ENCODE measurements at regions not wholly inside any gene's neighbourhood (a gene's known extent, or its start where the extent isn't known, plus 50 kb on each side); places are given as distances from the start of the nearest gene placed in this dataset.

GRCh38 chr4:125200556-125200955, 114.2 kb upstream of the FAT4 start:
- H3K23me2 ChIP-seq (ENCODE audit: low read depth, low read length), result no peaks in the 10 kb centered on the region; the same call in 1 of the 2 replicates
- H3K79me1 ChIP-seq (ENCODE audit: low read depth, low read length), result no peaks in the 10 kb centered on the region
- no peak overlapping the region for H2AK5ac ChIP-seq (ENCODE audit: low read depth, low read length)
- H3K79me2 ChIP-seq (ENCODE audit: control insufficient read depth in 1 of 2, insufficient read depth in 2 of 2, low read length in 2 of 2), result no peaks in the 10 kb centered on the region
- H3K4me2 ChIP-seq (ENCODE audit: insufficient read depth in 1 of 2, low read depth in 2 of 2, low read length in 2 of 2), result no peak overlapping the region
- no peak overlapping the region for H3K23ac ChIP-seq (ENCODE audit: insufficient read length)
- 82% methylated on average over 1 of the region's 1 CpG; no CpG with 5 or more reads in 1 of the 2 experiments for WGBS, 2 experiments (ENCODE audit: extremely low coverage in 1 of 2, insufficient coverage in 1 of 2, insufficient read length in 1 of 2, insufficient replicate concordance in 2 of 2, low coverage in 1 of 2, low lambda C conversion rate in 2 of 2, missing lambda C conversion rate in 1 of 2)
- no peak overlapping the region for H2AFZ ChIP-seq (ENCODE audit: low read length)
- H3K4me1 ChIP-seq (replicated peaks in 1 of 4; ENCODE audit: control insufficient read depth in 3 of 4, insufficient read depth in 4 of 4, low read length in 3 of 4), result no peaks in the 10 kb centered on the region
- H3K4ac ChIP-seq (replicated peaks; ENCODE audit: insufficient read length, low read depth, low read length), result no peak overlapping the region
- POLR2A ChIA-PET (ENCODE audit: partially characterized antibody), result no interaction called here
- no peaks in the 10 kb centered on the region for H3K9me3 ChIP-seq (ENCODE audit: insufficient read depth in 2 of 2, low read depth in 1 of 2, low read length in 1 of 2)
- DNase-seq (ENCODE audit: low read depth in 1 of 2, low spot score in 2 of 2) (no peak), FAIRE-seq (no peak)
- H2BK5ac ChIP-seq (ENCODE audit: low read depth, low read length), result no peak overlapping the region
- no peaks in the 10 kb centered on the region for H3K36me3 ChIP-seq (ENCODE audit: control insufficient read depth in 2 of 4, insufficient read depth in 4 of 4, low read length in 3 of 4)
- no peak overlapping the region for H3K18ac ChIP-seq (ENCODE audit: extremely low read depth, low read length)
- H4K8ac ChIP-seq (ENCODE audit: extremely low read depth, insufficient read depth, low read length), result no peak overlapping the region
- no peak overlapping the region for H4K91ac ChIP-seq (replicated peaks; ENCODE audit: insufficient read length, low read length)
- no peak overlapping the region for H3K56ac ChIP-seq (replicated peaks; ENCODE audit: insufficient read length, low read depth, low read length)
- no peak overlapping the region for H3K27ac ChIP-seq (ENCODE audit: low read depth, low read length)
- H3K4me3 ChIP-seq (ENCODE audit: extremely low read depth in 1 of 4, insufficient read depth in 2 of 4, low read depth in 3 of 4, low read length in 4 of 4), result no peak overlapping the region
- H3K9ac ChIP-seq (replicated peaks in 1 of 4; ENCODE audit: extremely low read depth in 1 of 4, low read depth in 3 of 4, low read length in 3 of 4), result no peak overlapping the region
- no peak for TF ChIP-seq TAF7 (optimal IDR thresholded peaks at IDR 0.05; ENCODE audit: borderline replicate concordance, low read depth, low read length)
- TF ChIP-seq EGR1 (IDR thresholded peaks at IDR 0.05; ENCODE audit: borderline replicate concordance, low read depth, low read length), result no peak
- TF ChIP-seq HDAC6 (IDR thresholded peaks at IDR 0.05; ENCODE audit: low read depth, low read length), result no peak
- TF ChIP-seq CREB1 (IDR thresholded peaks at IDR 0.05), result no peak
- H3K14ac ChIP-seq (ENCODE audit: insufficient read length), result no peak overlapping the region
- H2BK20ac ChIP-seq (ENCODE audit: low read length), result no peak overlapping the region
- H4K5ac ChIP-seq (ENCODE audit: insufficient read length, low read depth, low read length), result no peak overlapping the region
- CTCF ChIA-PET (ENCODE audit: partially characterized antibody), result interaction anchor here (1.2 kb wide), 1 partner anchor 877 kb away, joined by 3 read pairs; no protein-coding TSS in a partner anchor
- H2BK12ac ChIP-seq (ENCODE audit: low read depth, low read length), result no peak overlapping the region
- no peak overlapping the region for H2BK15ac ChIP-seq (ENCODE audit: low read length)
- no peaks in the 10 kb centered on the region for H3K27me3 ChIP-seq (replicated peaks in 1 of 4; ENCODE audit: control insufficient read depth in 3 of 4, extremely low read depth in 1 of 4, insufficient read depth in 3 of 4, low read length in 3 of 4)
- H2BK120ac ChIP-seq (replicated peaks; ENCODE audit: low read depth, low read length), result no peak overlapping the region
- H4K20me1 ChIP-seq (replicated peaks in 1 of 2; ENCODE audit: control insufficient read depth in 1 of 2, insufficient read depth in 2 of 2, low read length in 2 of 2), result no peaks in the 10 kb centered on the region

Measured in H1 (cell line).